Gastrocnemius medialis (tissue), 4 donors: ENCODE measurements at regions not wholly inside any gene's neighbourhood (a gene's known extent, or its start where the extent isn't known, plus 50 kb on each side); places are given as distances from the start of the nearest gene placed in this dataset.

Experiments used
- ATAC-seq, 2 donors: fragments of 150-250 bp; one replicate each; pipeline ENCODE4 v1.9.1; 2016
- DNase-seq, 2 donors: peaks; one replicate each; pipeline ENCODE4 v3.0.0-alpha.2; 2019
- H3K27ac ChIP-seq, 4 donors: fragments of 200-600 bp; sonication (generic); 1 replicate in 1 of 4; 2 replicates in 3 of 4; pipeline ENCODE4 v1.5.1; 2016 to 2018; ENCODE audit warnings: mild to moderate bottlenecking in 2 of 4, moderate library complexity in 1 of 4
- H3K27me3 ChIP-seq, 3 donors: fragments of 200-600 bp; sonication (generic) in 2 of 3; 1 replicate in 1 of 3; 2 replicates in 2 of 3; pipeline versions ENCODE4 v1.5.1 to v1.6.0; 2016 to 2019; ENCODE audit warnings: mild to moderate bottlenecking in 1 of 3, moderate library complexity in 1 of 3
- H3K36me3 ChIP-seq, 2 donors: fragments of 200-600 bp; sonication (generic) in 1 of 2; one replicate each; pipeline ENCODE4 v1.5.1; 2017 to 2018
- H3K4me1 ChIP-seq, 2 donors: fragments of 200-600 bp; sonication (generic) in 1 of 2; one replicate each; pipeline ENCODE4 v1.5.1; 2016 to 2017; ENCODE audit warnings: mild to moderate bottlenecking in 2 of 2
- H3K4me3 ChIP-seq, 4 donors: fragments of 200-600 bp; sonication (generic) in 3 of 4; 1 replicate in 1 of 4; 2 replicates in 3 of 4; pipeline ENCODE4 v1.5.1; 2016 to 2019; ENCODE audit warnings: mild to moderate bottlenecking in 2 of 4
- H3K9me3 ChIP-seq, 3 donors: fragments of 200-600 bp; sonication (generic) in 2 of 3; 1 replicate in 1 of 3; 2 replicates in 2 of 3; pipeline ENCODE4 v1.5.1; 2016 to 2019
- POLR2A ChIP-seq, 2 donors: fragments of 450-650 bp; IDR thresholded peaks; one replicate each; pipeline ENCODE4 v1.6.1; 2017; ENCODE audit warnings: antibody characterized with exemption in 2 of 2, mild to moderate bottlenecking in 2 of 2, moderate library complexity in 2 of 2
- in situ Hi-C, 4 donors: fragments of 200-750 bp; cut with MboI; loops; one replicate each; pipeline versions ENCODE4 v1.15.0 to v1.8.0; 2017; ENCODE audit warnings: low sequenced_read_pairs in 4 of 4
- intact Hi-C: fragments of 100-400 bp; cut with DNase I; formaldehyde crosslinking; loops from one replicate; pipeline ENCODE4 v1.15.1; 2023; ENCODE audit warnings: low total_unique reads
- TF ChIP-seq, protein P1 (sequence below), 5 experiments: fragments of 450-650 bp in 3 of 5; fragments of 200-600 bp in 2 of 5; sonication (generic) in 2 of 5; IDR thresholded peaks in 4 of 5; conservative IDR thresholded peaks in 1 of 5; 1 replicate in 4 of 5; 2 replicates in 1 of 5; pipeline ENCODE4 v1.5.1; 2016 to 2019; ENCODE audit warnings: antibody characterized with exemption in 5 of 5, mild to moderate bottlenecking in 3 of 5, moderate library complexity in 3 of 5

GRCh38 chr10:33753389-33753788 is 418.9 kb upstream of the NRP1 start:
- intact Hi-C loops (loop anchor here (2.0 kb wide), 1 partner anchor 47 kb away; no protein-coding TSS in a partner anchor), in situ Hi-C loops (no loop called here)
- Histone ChIP-seq H3K9me3 (no peaks in the 10 kb centered on the region), H3K36me3 (no peaks in the 10 kb centered on the region), H3K27me3 (no peaks in the 10 kb centered on the region), H3K27ac (peak overlapping the region in 3 of 4 donors; percentile 32 to 77 (median 69)), H3K4me1 (peaks cover 12 to 36% of the 10 kb centered on the region in 2 donors), H3K4me3 (no peak overlapping the region)
- TF ChIP-seq, protein P1, sequence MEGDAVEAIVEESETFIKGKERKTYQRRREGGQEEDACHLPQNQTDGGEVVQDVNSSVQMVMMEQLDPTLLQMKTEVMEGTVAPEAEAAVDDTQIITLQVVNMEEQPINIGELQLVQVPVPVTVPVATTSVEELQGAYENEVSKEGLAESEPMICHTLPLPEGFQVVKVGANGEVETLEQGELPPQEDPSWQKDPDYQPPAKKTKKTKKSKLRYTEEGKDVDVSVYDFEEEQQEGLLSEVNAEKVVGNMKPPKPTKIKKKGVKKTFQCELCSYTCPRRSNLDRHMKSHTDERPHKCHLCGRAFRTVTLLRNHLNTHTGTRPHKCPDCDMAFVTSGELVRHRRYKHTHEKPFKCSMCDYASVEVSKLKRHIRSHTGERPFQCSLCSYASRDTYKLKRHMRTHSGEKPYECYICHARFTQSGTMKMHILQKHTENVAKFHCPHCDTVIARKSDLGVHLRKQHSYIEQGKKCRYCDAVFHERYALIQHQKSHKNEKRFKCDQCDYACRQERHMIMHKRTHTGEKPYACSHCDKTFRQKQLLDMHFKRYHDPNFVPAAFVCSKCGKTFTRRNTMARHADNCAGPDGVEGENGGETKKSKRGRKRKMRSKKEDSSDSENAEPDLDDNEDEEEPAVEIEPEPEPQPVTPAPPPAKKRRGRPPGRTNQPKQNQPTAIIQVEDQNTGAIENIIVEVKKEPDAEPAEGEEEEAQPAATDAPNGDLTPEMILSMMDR (IDR thresholded peaks at IDR 0.05 in 4 of 5, conservative IDR thresholded peaks at IDR 0.05 in 1 of 5) = no peak
- no peak for TF ChIP-seq POLR2A (IDR thresholded peaks at IDR 0.05)
- ATAC-seq (peak; percentile 97), DNase-seq (peak; percentile 10 to 33)

DNA sequence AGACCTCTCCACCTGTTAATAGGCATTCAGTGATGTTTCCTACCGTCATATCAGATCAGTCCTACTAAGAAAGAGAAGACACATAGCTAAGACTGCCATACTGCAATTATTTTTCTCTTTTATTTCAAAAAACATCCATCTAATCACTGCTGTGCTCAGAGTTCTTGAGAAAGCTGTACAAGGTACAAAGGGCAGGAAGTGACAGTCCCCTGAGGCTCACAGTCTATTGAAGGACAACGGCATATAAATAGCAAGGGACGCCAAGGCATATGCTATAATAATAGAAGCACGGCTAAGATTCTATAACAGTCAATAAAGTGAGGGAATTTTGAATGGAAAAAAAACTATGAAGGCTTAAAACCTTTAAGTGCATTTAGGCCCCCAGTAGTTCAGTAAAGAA is 415.3 kb upstream of the NRP1 start:
- Histone ChIP-seq H3K9me3 (no peaks in the 10 kb centered on the region), H3K36me3 (no peaks in the 10 kb centered on the region), H3K4me3 (peak overlapping the region in 1 of 4 donors; percentile 11), H3K27me3 (no peaks in the 10 kb centered on the region), H3K27ac (peak overlapping the region; percentile 28 to 68 (median 56)), H3K4me1 (peaks cover 12 to 36% of the 10 kb centered on the region in 2 donors)
- DNase-seq (no peak), ATAC-seq (peak; percentile 58 to 69)
- in situ Hi-C loops = no loop called here
- TF ChIP-seq, protein P1 (IDR thresholded peaks at IDR 0.05 in 4 of 5, conservative IDR thresholded peaks at IDR 0.05 in 1 of 5) = no peak
- no peak for TF ChIP-seq POLR2A (IDR thresholded peaks at IDR 0.05)
- intact Hi-C loops = no loop called here

DNA sequence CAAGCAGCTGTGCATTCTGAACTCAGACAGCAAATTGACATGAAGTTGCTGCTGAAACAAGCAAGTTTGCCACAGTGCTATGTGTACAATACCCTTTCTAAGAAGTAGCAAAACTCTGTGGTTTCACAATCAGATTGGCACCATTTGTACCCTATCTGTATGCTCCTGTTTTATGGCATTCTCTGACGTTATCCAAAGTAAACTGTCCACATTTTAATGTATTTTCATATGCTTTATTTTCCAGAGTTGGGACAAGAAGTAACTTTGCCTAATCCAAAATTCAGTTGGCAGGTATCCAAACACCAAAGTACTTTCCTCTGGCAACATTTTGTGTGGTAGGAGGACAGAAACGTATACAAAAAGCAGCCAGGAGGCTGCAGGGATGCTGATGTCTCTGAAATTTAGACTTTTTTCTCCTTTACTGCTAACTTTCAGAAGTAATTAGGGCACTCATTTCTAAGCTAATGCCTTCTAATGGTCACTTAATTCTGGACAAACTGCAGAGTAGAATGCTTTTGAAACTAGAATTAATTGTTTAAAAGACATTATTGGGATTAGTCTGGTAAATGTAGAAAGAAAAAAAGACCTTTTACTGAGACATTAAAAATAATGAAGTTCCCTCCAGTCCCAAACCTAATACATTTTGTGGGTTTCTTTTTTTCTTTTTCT is 414.7 kb upstream of the NRP1 start:
- Histone ChIP-seq H3K36me3 (no peaks in the 10 kb centered on the region), H3K4me1 (peaks cover 12 to 36% of the 10 kb centered on the region in 2 donors), H3K27ac (peak overlapping the region; percentile 17 to 68 (median 56)), H3K4me3 (no peak overlapping the region), H3K27me3 (no peaks in the 10 kb centered on the region), H3K9me3 (no peaks in the 10 kb centered on the region)
- DNase-seq = no peak
- intact Hi-C loops = no loop called here
- in situ Hi-C loops = no loop called here
- TF ChIP-seq POLR2A (IDR thresholded peaks at IDR 0.05) = no peak
- TF ChIP-seq, protein P1 (IDR thresholded peaks at IDR 0.05 in 4 of 5, conservative IDR thresholded peaks at IDR 0.05 in 1 of 5) = no peak
- ATAC-seq = no peak

DNA sequence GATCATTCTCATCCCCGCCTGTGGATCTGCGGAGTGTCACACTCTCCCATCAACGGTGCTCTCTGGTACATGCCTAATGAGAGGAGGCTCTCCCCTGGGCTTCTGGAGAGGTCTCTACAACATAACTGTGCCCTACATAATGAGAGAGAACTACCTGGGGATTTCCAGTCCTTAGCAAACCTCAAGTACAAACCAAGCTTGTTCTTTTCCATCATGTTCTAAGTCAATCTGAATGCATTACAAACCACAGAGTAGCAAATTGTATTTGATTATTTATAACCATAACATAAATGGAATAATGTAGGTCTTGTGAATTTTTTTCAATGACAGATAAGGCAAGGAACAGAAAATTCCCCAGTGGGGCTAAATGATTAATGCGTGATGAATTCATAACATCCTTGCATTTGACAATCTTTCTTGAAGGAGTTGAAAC is 412.4 kb upstream of the NRP1 start:
- intact Hi-C loops = no loop called here
- no peak for ATAC-seq
- H3K27ac ChIP-seq = no peak overlapping the region
- H3K36me3 ChIP-seq = no peaks in the 10 kb centered on the region
- in situ Hi-C loops = no loop called here
- no peak for DNase-seq
- TF ChIP-seq POLR2A (IDR thresholded peaks at IDR 0.05) = no peak
- TF ChIP-seq, protein P1 (IDR thresholded peaks at IDR 0.05 in 4 of 5, conservative IDR thresholded peaks at IDR 0.05 in 1 of 5) = no peak
- no peaks in the 10 kb centered on the region for H3K9me3 ChIP-seq
- no peak overlapping the region for H3K4me3 ChIP-seq
- peaks cover 9 to 30% of the 10 kb centered on the region in 2 donors for H3K4me1 ChIP-seq
- H3K27me3 ChIP-seq = no peaks in the 10 kb centered on the region
